Stomach (tissue), 4 donors: ENCODE measurements at regions not wholly inside any gene's neighbourhood (a gene's known extent, or its start where the extent isn't known, plus 50 kb on each side); places are given as distances from the start of the nearest gene placed in this dataset.

Experiments used
- EP300 ChIP-seq: sonication (generic); formaldehyde crosslinking; IDR thresholded peaks from one replicate; pipeline ENCODE4 v1.6.1; 2017; ENCODE audit warnings: antibody characterized with exemption
- POLR2AphosphoS5 ChIP-seq, 3 donors: sonication (generic); formaldehyde crosslinking; IDR thresholded peaks; one replicate each; pipeline ENCODE4 v1.6.1; 2016; ENCODE audit warnings: antibody characterized with exemption in 3 of 3
- TF ChIP-seq, protein P1 (sequence below), 7 experiments: fragments of 450-650 bp in 4 of 7; fragments of 200-600 bp in 3 of 7; sonication (generic) in 3 of 7; IDR thresholded peaks; one replicate each; pipeline ENCODE4 v1.5.1; 2016 to 2019; ENCODE audit warnings: antibody characterized with exemption in 7 of 7, control low read depth in 2 of 7, mild to moderate bottlenecking in 1 of 7

DNA sequence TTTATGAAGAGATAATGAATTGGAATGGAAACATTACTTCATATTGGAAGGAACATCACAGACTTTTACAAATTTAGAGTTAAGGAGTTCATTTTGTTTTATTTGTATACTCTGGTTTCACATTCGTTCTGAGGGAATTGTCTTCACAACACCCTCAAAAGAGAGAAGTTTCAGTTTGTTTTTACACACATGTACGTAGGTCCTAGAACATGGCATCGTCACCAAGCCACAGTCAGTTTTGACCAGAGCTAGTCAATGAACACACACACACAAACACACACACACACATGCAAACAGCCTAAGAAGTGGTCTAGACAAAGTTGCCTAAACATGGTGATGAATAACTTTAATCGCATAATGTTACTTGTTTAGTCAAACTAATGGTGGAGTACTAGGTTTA, 427.9 kb upstream of the BCHE start:
- TF ChIP-seq, protein P1, sequence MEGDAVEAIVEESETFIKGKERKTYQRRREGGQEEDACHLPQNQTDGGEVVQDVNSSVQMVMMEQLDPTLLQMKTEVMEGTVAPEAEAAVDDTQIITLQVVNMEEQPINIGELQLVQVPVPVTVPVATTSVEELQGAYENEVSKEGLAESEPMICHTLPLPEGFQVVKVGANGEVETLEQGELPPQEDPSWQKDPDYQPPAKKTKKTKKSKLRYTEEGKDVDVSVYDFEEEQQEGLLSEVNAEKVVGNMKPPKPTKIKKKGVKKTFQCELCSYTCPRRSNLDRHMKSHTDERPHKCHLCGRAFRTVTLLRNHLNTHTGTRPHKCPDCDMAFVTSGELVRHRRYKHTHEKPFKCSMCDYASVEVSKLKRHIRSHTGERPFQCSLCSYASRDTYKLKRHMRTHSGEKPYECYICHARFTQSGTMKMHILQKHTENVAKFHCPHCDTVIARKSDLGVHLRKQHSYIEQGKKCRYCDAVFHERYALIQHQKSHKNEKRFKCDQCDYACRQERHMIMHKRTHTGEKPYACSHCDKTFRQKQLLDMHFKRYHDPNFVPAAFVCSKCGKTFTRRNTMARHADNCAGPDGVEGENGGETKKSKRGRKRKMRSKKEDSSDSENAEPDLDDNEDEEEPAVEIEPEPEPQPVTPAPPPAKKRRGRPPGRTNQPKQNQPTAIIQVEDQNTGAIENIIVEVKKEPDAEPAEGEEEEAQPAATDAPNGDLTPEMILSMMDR (IDR thresholded peaks at IDR 0.05): no peak
- TF ChIP-seq EP300 (no peak), POLR2AphosphoS5 (IDR thresholded peaks at IDR 0.05) (no peak)
